Karpas-422 (cell line): ENCODE measurements at regions not wholly inside any gene's neighbourhood (a gene's known extent, or its start where the extent isn't known, plus 50 kb on each side); places are given as distances from the start of the nearest gene placed in this dataset.
"Not testable (repeated sequence)": the region's sequence is repeated elsewhere in the genome, so short reads cannot be mapped to it uniquely, and the experiment has no call there.

ENCODE experiments used
- DNase-seq: peaks from one replicate; pipeline ENCODE4 v3.0.0-alpha.2; 2015
- H2AFZ ChIP-seq: fragments of 200-600 bp; sonication (generic); 2 replicates; pipeline ENCODE4 v1.6.1; 2014; ENCODE audit warnings: antibody characterized with exemption, low read length, mixed read lengths
- H3K27ac ChIP-seq: fragments of 200-600 bp; sonication (generic); 2 replicates; pipeline ENCODE4 v1.5.1; 2014; ENCODE audit warnings: mild to moderate bottlenecking, low read length, moderate library complexity
- H3K27me3 ChIP-seq: fragments of 200-600 bp; sonication (generic); 2 replicates; pipeline ENCODE4 v1.6.1; 2014; ENCODE audit warnings: low read length, mixed read lengths
- H3K36me3 ChIP-seq: fragments of 200-600 bp; sonication (generic); 2 replicates; pipeline ENCODE4 v1.6.1; 2014; ENCODE audit warnings: low read length, mixed read lengths; ENCODE audit not compliant: insufficient read depth
- H3K4me1 ChIP-seq: fragments of 200-600 bp; sonication (generic); 2 replicates; pipeline ENCODE4 v1.6.1; 2014; ENCODE audit warnings: mild to moderate bottlenecking, low read length, mixed read lengths
- H3K4me2 ChIP-seq: fragments of 200-600 bp; sonication (generic); 2 replicates; pipeline ENCODE4 v1.6.1; 2014; ENCODE audit warnings: low read length, low read depth, mild to moderate bottlenecking; ENCODE audit not compliant: poor library complexity, severe bottlenecking
- H3K4me3 ChIP-seq: fragments of 200-600 bp; sonication (generic); 2 replicates; pipeline ENCODE4 v1.5.1; 2014; ENCODE audit warnings: mild to moderate bottlenecking, antibody characterized with exemption, low read length, mixed read lengths
- H3K79me2 ChIP-seq: fragments of 200-600 bp; sonication (generic); 2 replicates; pipeline ENCODE4 v1.6.1; 2014; ENCODE audit warnings: mild to moderate bottlenecking, low read length, mixed read lengths
- H3K9ac ChIP-seq: fragments of 200-600 bp; sonication (generic); 2 replicates; pipeline ENCODE4 v1.6.0; 2014; ENCODE audit warnings: low read length
- H3K9me2 ChIP-seq: fragments of 200-600 bp; sonication (generic), shearing (Covaris generic); replicated peaks from 2 replicates; pipeline ENCODE4 v1.6.0; 2014; ENCODE audit warnings: mild to moderate bottlenecking, low read length, moderate library complexity; ENCODE audit not compliant: insufficient read depth
- H3K9me3 ChIP-seq: fragments of 300-700, 200-600 bp; sonication (generic); 2 replicates; pipeline ENCODE4 v1.6.1; 2014; ENCODE audit warnings: low read length, mixed read lengths
- H4K20me1 ChIP-seq: fragments of 200-600 bp; sonication (generic); 2 replicates; pipeline ENCODE4 v1.6.1; 2014; ENCODE audit warnings: mild to moderate bottlenecking, antibody characterized with exemption, low read length, low read depth; ENCODE audit not compliant: insufficient read depth

DNA sequence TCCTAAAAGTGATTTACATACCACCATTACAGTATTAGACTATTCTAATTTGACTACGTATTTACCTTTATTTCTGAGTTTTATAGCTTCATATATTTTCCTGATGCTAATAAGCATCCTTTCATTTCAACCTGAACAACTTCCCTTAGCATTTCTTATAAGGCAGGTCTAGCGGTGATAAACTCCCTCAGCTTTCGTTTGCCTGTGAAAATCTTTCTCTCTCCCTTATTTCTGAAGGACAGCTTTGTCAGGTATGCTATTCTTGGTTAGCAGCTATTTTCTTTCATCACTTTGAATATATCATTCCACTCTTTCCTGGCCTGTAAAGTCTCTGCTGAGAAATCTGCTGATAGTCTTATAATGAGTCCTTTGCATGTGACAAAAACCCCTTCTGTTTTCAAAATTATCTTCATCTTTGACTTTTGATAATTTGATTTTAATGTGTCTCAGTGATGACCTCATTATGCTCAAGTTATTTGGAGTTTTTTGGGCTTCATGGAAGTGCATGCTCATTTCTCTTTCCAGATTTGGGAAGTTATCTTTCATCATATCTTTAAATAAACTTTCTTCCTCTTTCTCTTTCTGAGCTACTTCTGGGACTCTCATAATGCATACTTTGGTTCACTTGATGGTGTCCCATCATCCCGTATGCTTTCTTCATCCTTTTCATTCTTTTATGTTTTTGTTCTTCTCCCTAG is 285.4 kb upstream of the PMFBP1 start:
- no peaks in the 10 kb centered on the region; the same call in 1 of the 2 replicates for H3K9me3 ChIP-seq
- no peak overlapping the region for H3K9ac ChIP-seq
- H3K4me2 ChIP-seq, result no peak overlapping the region
- no peaks in the 10 kb centered on the region for H4K20me1 ChIP-seq
- H3K36me3 ChIP-seq, result no peaks in the 10 kb centered on the region
- no peaks in the 10 kb centered on the region for H3K79me2 ChIP-seq
- H3K9me2 ChIP-seq, result no peaks in the 10 kb centered on the region
- H3K27me3 ChIP-seq, result no peaks in the 10 kb centered on the region
- no peaks in the 10 kb centered on the region for H3K4me1 ChIP-seq
- H3K27ac ChIP-seq, result no peak overlapping the region
- H2AFZ ChIP-seq, result no peak overlapping the region
- DNase-seq, result no peak
- no peak overlapping the region for H3K4me3 ChIP-seq

DNA sequence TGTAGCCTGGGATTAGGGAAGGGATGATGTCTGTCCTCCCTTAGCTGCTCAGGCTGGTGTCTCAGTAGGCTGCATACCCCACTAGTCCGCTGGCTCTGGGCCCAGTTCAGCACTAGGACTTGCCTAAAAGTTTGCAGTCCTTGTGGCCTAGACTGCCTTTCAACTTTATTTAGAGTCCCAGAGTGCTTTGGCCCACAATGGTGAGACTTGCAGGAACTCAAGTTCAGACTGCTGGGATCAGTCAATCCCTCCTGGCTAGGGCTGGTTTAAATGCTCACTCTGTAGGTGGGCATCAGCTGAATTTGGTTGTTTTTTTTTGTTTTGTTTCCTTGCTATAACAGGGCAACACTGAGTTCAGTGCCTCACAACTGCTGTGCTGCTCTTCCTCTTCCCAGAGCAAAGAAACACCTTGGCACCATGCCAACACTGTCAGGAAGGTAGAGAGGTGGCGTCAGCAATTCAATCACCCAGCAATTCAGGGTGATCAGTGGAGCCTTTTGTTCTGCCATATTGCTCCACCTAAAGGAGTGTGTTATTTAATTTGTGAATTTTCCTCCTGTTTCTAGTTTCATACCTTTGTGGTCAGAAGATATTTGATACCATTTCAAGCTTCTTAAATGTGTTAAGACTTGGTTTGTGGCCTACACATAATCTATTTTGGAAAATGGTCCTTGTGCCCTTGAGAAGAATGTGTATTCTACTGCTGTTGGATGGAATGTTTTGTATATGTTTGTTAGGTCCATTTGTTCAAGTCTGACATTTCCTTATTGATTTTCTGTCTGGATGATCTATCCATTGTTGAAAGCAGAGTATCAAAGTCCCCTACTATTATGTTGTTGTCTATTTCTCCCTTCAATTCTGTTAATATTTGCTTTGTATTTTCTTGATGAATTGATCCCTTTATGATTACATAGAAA is 284.0 kb upstream of the PMFBP1 start:
- Histone ChIP-seq H3K36me3 (no peaks in the 10 kb centered on the region), H3K4me3 (no peak overlapping the region), H3K4me1 (no peaks in the 10 kb centered on the region), H4K20me1 (no peaks in the 10 kb centered on the region), H3K9me2 (no peaks in the 10 kb centered on the region), H3K79me2 (no peaks in the 10 kb centered on the region), H3K27ac (no peak overlapping the region), H3K4me2 (no peak overlapping the region), H3K9me3 (no peaks in the 10 kb centered on the region; the same call in 1 of the 2 replicates), H3K27me3 (no peaks in the 10 kb centered on the region), H3K9ac (no peak overlapping the region), H2AFZ (no peak overlapping the region)
- no peak for DNase-seq

DNA sequence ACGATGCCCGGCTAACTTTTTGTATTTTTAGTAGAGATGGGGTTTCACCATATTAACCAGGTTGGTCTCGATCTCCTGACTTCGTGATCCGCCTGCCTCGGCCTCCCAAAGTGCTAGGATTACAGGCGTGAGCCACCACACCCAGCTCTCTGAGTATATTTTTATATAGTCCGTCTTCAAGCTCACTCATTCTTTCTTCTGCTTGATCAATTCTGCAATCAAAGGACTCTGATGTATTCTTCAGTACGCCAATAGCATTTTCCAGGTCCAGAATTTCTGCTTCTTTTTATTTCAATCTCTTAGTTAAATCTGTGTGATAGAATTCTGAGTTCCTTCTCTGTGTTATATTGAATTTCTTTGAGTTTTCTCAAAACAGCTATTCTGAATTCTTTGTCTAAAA is 281.9 kb upstream of the PMFBP1 start:
- not testable (repeated sequence) for H4K20me1 ChIP-seq

DNA sequence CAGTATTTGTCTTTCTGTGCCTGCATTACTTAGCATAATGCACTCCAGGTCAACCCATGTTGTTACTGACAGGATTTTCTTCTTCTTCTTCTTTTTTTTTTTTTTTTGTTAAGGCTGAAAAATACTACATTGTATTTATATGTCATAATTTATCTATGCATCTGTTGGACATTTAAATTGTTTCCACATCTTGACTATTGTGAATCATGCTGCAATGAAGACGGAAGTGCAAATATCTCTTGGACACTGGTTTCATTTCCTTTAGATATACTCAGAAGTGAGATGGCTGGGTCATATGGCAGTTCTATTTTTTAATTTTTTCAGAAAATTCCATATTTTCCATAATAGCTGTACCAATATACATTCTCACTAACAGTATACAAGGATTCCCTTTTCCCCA is 272.7 kb upstream of the PMFBP1 start:
- Histone ChIP-seq H3K9me2 (no peaks in the 10 kb centered on the region), H3K4me2 (no peak overlapping the region), H3K27me3 (no peaks in the 10 kb centered on the region), H3K4me3 (no peak overlapping the region), H3K9ac (no peak overlapping the region), H3K4me1 (no peaks in the 10 kb centered on the region), H3K79me2 (no peaks in the 10 kb centered on the region), H4K20me1 (no peaks in the 10 kb centered on the region), H3K27ac (no peak overlapping the region), H2AFZ (no peak overlapping the region), H3K36me3 (no peaks in the 10 kb centered on the region), H3K9me3 (no peaks in the 10 kb centered on the region)
- DNase-seq, result no peak

More for the DNA sequence above, 281.9 kb upstream of the PMFBP1 start:
- not testable (repeated sequence) for H3K27ac ChIP-seq, H3K4me3 ChIP-seq, H2AFZ ChIP-seq, H3K79me2 ChIP-seq, H3K27me3 ChIP-seq, H3K4me1 ChIP-seq, H3K4me2 ChIP-seq, H3K9me2 ChIP-seq, H3K36me3 ChIP-seq, DNase-seq, H3K9me3 ChIP-seq, H3K9ac ChIP-seq

DNA sequence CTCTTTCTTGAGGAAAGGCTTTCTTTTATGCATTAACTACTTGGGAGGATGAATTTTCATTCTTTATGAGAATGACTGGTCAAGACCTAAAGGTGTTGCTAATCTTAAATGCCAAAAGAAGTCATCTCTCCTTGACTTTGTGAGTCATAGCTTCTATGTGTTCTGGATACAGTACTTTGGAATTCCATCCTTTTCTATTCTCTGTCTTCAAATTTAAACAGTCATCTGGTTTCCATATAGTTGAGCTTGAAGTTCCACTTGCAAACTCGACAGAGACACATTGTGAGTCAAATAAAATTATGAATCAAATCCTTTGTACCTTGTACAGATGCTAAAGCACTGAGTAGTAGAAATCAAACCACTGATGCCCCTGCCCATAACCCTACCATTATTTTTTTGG is 271.9 kb upstream of the PMFBP1 start:
- no peak overlapping the region for H2AFZ ChIP-seq
- H3K9me2 ChIP-seq, result no peaks in the 10 kb centered on the region
- H3K27me3 ChIP-seq, result no peaks in the 10 kb centered on the region
- no peak overlapping the region for H3K27ac ChIP-seq
- H3K9ac ChIP-seq, result no peak overlapping the region
- no peaks in the 10 kb centered on the region for H3K4me1 ChIP-seq
- no peaks in the 10 kb centered on the region for H3K9me3 ChIP-seq
- H4K20me1 ChIP-seq, result no peaks in the 10 kb centered on the region
- no peak overlapping the region for H3K4me3 ChIP-seq
- H3K4me2 ChIP-seq, result no peak overlapping the region
- DNase-seq, result no peak
- H3K79me2 ChIP-seq, result no peaks in the 10 kb centered on the region
- H3K36me3 ChIP-seq, result no peaks in the 10 kb centered on the region

DNA sequence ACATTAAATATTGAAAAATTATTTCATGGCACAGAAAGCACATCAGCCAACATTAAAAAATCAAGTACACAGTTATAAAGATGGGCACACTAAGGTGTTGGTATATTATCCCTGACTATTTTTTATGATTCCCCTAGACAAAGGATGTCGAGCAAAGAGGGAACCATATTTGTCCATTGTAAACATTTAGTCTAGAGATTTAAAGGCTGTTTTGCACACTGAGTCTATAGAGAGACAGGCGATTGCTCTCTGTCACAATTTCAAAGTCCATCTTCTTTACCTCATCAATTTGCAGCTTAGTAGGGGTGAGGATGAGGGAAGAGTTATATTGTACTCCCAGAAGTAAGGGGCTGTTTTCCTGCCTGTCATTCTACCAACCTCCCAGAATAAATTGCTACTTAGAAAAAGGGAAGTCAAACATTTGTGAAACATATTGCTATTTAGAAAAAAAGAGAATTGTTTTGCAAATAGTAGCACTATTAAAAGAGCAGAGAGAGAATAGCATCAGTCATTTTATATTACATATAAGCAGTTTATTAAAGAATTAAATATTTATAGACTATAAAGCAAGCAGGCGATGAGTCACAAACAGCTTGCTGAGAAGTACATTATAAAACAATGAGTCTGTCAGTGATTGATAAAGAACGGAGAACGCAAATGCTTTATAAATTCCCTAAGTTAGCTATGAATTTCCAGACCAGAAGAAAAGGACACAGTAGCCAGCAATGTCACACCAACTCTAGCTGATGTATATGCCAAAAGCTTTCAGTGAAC is 270.6 kb upstream of the PMFBP1 start:
- H3K4me3 ChIP-seq, result no peak overlapping the region
- H3K27ac ChIP-seq, result no peak overlapping the region

DNA sequence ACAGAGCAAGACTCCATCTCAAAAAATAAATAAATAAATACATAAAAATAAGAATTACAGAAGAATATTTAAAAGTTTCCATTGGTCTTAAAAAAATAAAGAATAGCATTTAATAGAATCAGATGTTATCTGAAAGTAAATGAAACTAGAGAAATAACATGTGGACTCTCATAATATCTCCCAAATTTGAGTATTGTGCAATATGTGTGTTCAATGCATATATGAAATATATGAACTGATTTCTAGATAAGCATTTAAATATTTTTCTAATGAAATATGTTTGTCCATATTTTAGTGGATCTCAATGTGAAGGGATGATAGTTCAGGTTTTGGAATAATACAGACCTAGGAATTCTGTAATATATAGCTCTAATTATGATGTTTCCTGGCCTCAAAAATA is 265.9 kb upstream of the PMFBP1 start:
- no peaks in the 10 kb centered on the region for H3K4me1 ChIP-seq
- H3K4me2 ChIP-seq, result no peak overlapping the region
- no peak overlapping the region for H3K27ac ChIP-seq
- no peak overlapping the region for H3K4me3 ChIP-seq
- H4K20me1 ChIP-seq, result no peaks in the 10 kb centered on the region
- no peaks in the 10 kb centered on the region for H3K27me3 ChIP-seq
- no peak overlapping the region for H3K9ac ChIP-seq
- no peak for DNase-seq
- H3K9me2 ChIP-seq, result no peaks in the 10 kb centered on the region
- H3K36me3 ChIP-seq, result no peaks in the 10 kb centered on the region
- H2AFZ ChIP-seq, result no peak overlapping the region
- H3K79me2 ChIP-seq, result no peaks in the 10 kb centered on the region
- H3K9me3 ChIP-seq, result peaks cover 8% of the 10 kb centered on the region

More for the DNA sequence above, 270.6 kb upstream of the PMFBP1 start:
- Histone ChIP-seq H3K9me3 (no peaks in the 10 kb centered on the region), H3K4me1 (no peaks in the 10 kb centered on the region), H4K20me1 (no peaks in the 10 kb centered on the region), H3K9ac (no peak overlapping the region), H3K27me3 (no peaks in the 10 kb centered on the region), H3K36me3 (no peaks in the 10 kb centered on the region), H3K9me2 (no peaks in the 10 kb centered on the region), H3K4me2 (no peak overlapping the region), H3K79me2 (no peaks in the 10 kb centered on the region), H2AFZ (no peak overlapping the region)
- no peak for DNase-seq

DNA sequence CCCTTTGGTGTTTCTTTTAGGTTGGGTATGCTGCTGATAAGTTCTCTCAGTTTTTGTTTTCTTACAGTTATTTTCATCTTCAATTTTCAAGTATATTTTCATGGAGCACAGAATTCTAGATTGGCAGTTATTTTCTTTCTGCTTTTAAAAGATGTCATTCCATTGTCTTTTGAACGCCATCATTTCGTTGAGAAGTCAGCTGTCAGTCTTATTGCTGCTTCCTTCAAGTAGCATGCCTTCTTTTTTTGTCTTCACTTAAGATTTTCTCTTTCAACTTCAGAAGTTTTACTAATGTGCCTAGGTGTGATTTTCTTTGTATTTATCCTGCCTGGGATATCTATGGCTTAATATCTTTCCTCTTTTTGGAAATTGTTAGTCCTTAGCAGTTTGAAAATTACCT is 262.2 kb upstream of the PMFBP1 start:
- H3K9me3 ChIP-seq, result peaks cover 8% of the 10 kb centered on the region
- no peaks in the 10 kb centered on the region for H3K27me3 ChIP-seq
- no peak overlapping the region for H3K4me2 ChIP-seq
- no peaks in the 10 kb centered on the region for H3K9me2 ChIP-seq
- H3K27ac ChIP-seq, result no peak overlapping the region
- no peaks in the 10 kb centered on the region for H4K20me1 ChIP-seq
- no peaks in the 10 kb centered on the region for H3K4me1 ChIP-seq
- H3K9ac ChIP-seq, result no peak overlapping the region
- no peak overlapping the region for H2AFZ ChIP-seq
- no peaks in the 10 kb centered on the region for H3K79me2 ChIP-seq
- H3K4me3 ChIP-seq, result no peak overlapping the region
- no peak for DNase-seq
- H3K36me3 ChIP-seq, result no peaks in the 10 kb centered on the region
